GM12891 (cell line): ENCODE measurements at regions not wholly inside any gene's neighbourhood (a gene's known extent, or its start where the extent isn't known, plus 50 kb on each side); places are given as distances from the start of the nearest gene placed in this dataset.

Source experiments
- DNase-seq: peaks from one replicate; pipeline ENCODE4 v3.0.0; 2011; ENCODE audit warnings: low spot score; ENCODE audit not compliant: insufficient read length
- FAIRE-seq: peaks from 2 replicates; lab custom pipeline; 2011; peaks lifted over from hg19 to GRCh38; lab: Jason Lieb, UNC
- PAX5 ChIP-seq: IDR thresholded peaks from 2 replicates; pipeline ENCODE4 v1.6.1; 2011; ENCODE audit warnings: low read length, moderate library complexity, mild to moderate bottlenecking; ENCODE audit not compliant: insufficient read depth, severe bottlenecking
- POLR2A ChIP-seq: IDR thresholded peaks from 2 replicates; pipeline ENCODE4 v1.6.1; 2011; ENCODE audit warnings: low read depth, low read length, control low read depth
- POLR2AphosphoS5 ChIP-seq: IDR thresholded peaks from 2 replicates; pipeline ENCODE4 v1.6.1; 2011; ENCODE audit warnings: low read depth, low read length, control low read depth
- POU2F2 ChIP-seq: IDR thresholded peaks from 2 replicates; pipeline ENCODE4 v1.6.1; 2011; ENCODE audit warnings: low read depth, mild to moderate bottlenecking, control low read depth, low read length, moderate library complexity
- SPI1 ChIP-seq: IDR thresholded peaks from 2 replicates; pipeline ENCODE4 v1.6.1; 2011; ENCODE audit warnings: low read depth, low read length, control low read depth
- TAF1 ChIP-seq: IDR thresholded peaks from 2 replicates; pipeline ENCODE4 v1.6.1; 2011; ENCODE audit warnings: low read depth, low read length, control low read depth

GRCh38 chr4:153943738-153944415 is 155.0 kb upstream of the SFRP2 start:
- no peak for FAIRE-seq
- TF ChIP-seq POLR2A (no peak), PAX5 (no peak), POLR2AphosphoS5 (no peak)
- no peak for DNase-seq

GRCh38 chr4:153940916-153941315 is 152.0 kb upstream of the SFRP2 start:
- TF ChIP-seq SPI1: no peak
- no peak for TF ChIP-seq POU2F2
- TF ChIP-seq POLR2AphosphoS5: no peak
- TF ChIP-seq PAX5: no peak
- no peak for TF ChIP-seq TAF1
- no peak for TF ChIP-seq POLR2A
- DNase-seq (no peak), FAIRE-seq (no peak)

- FAIRE-seq (no peak), DNase-seq (no peak)
- TF ChIP-seq POU2F2: no peak
- TF ChIP-seq SPI1: no peak
- no peak for TF ChIP-seq POLR2A
- no peak for TF ChIP-seq TAF1
- no peak for TF ChIP-seq PAX5
- no peak for TF ChIP-seq POLR2AphosphoS5
Observed at GRCh38 chr4:153939570-153939969, 150.7 kb upstream of the SFRP2 start.

- no peak for DNase-seq
- no peak for TF ChIP-seq POLR2A
- TF ChIP-seq TAF1: no peak
- no peak for FAIRE-seq
Observed at GRCh38 chr4:153938994-153939393, 150.1 kb upstream of the SFRP2 start.

- DNase-seq: no peak
- FAIRE-seq: no peak
- TF ChIP-seq POLR2AphosphoS5 (no peak), POU2F2 (no peak), SPI1 (no peak), POLR2A (no peak), TAF1 (no peak), PAX5 (no peak)
Observed at GRCh38 chr4:153937289-153937688, 148.4 kb upstream of the SFRP2 start.

GRCh38 chr4:153936121-153936520 is 147.2 kb upstream of the SFRP2 start:
- no peak for TF ChIP-seq SPI1
- TF ChIP-seq TAF1: no peak
- no peak for TF ChIP-seq PAX5
- TF ChIP-seq POLR2AphosphoS5: no peak
- TF ChIP-seq POU2F2: no peak
- TF ChIP-seq POLR2A: no peak
- DNase-seq: no peak
- FAIRE-seq: no peak

- no peak for FAIRE-seq
Observed at GRCh38 chr4:153934688-153935017, 145.8 kb upstream of the SFRP2 start.

GRCh38 chr4:153933915-153934687 is 145.2 kb upstream of the SFRP2 start:
- DNase-seq (no peak), FAIRE-seq (no peak)
- TF ChIP-seq SPI1: no peak

More at GRCh38 chr4:153934688-153935017, 145.8 kb upstream of the SFRP2 start:
- no peak for TF ChIP-seq PAX5
- no peak for TF ChIP-seq POLR2A
- TF ChIP-seq POLR2AphosphoS5: no peak
- TF ChIP-seq POU2F2: no peak
- TF ChIP-seq TAF1: no peak
- TF ChIP-seq SPI1: no peak
- DNase-seq: no peak

GRCh38 chr4:153931804-153932203 is 142.9 kb upstream of the SFRP2 start:
- FAIRE-seq: no peak
- DNase-seq: no peak
- no peak for TF ChIP-seq POLR2AphosphoS5
- TF ChIP-seq POU2F2: no peak
- no peak for TF ChIP-seq POLR2A
- no peak for TF ChIP-seq SPI1
- no peak for TF ChIP-seq TAF1
- TF ChIP-seq PAX5: no peak

GRCh38 chr4:153929675-153930074 is 140.8 kb upstream of the SFRP2 start:
- FAIRE-seq: no peak
- DNase-seq: no peak
- no peak for TF ChIP-seq SPI1
